Activated CD4-positive, alpha-beta memory T cell treated with anti-CD3 and anti-CD28 coated beads, Interleukin-2, amount 10 ng/mL, durations not matched to agents 7 days and 5 days (primary cell): ENCODE measurements at regions not wholly inside any gene's neighbourhood (a gene's known extent, or its start where the extent isn't known, plus 50 kb on each side); places are given as distances from the start of the nearest gene placed in this dataset.

Experiments
- CTCF ChIA-PET: fragments of 350-600 bp; sonication (Branson Sonifier 250); formaldehyde crosslinking; loops from one replicate; lab custom pipeline; 2021; ENCODE audit warnings: antibody characterized with exemption, inconsistent platforms; lab: Charles Lee
- POLR2A ChIA-PET: fragments of 350-600 bp; sonication (Branson Sonifier 250); formaldehyde crosslinking; loops from one replicate; lab custom pipeline; 2021; ENCODE audit warnings: antibody characterized with exemption; lab: Charles Lee
- DNase-seq: peaks from one replicate; pipeline ENCODE4 v3.0.0-alpha.2; 2020
- H3K27ac Mint-ChIP-seq: one replicate; pipeline ENCODE4 v1.8.0; 2021; ENCODE audit warnings: mild to moderate bottlenecking, mixed read lengths
- H3K27me3 Mint-ChIP-seq: one replicate; pipeline ENCODE4 v1.8.0; 2021; ENCODE audit warnings: mixed read lengths
- H3K36me3 Mint-ChIP-seq: one replicate; pipeline ENCODE4 v1.8.0; 2021; ENCODE audit warnings: low read depth, mixed read lengths
- H3K4me1 Mint-ChIP-seq: one replicate; pipeline ENCODE4 v1.8.0; 2021; ENCODE audit warnings: mixed read lengths
- H3K4me3 Mint-ChIP-seq: one replicate; pipeline ENCODE4 v1.8.0; 2021; ENCODE audit warnings: mild to moderate bottlenecking, mixed read lengths
- H3K9me3 Mint-ChIP-seq: one replicate; pipeline ENCODE4 v1.8.0; 2021; ENCODE audit warnings: mixed read lengths

GRCh38 chr12:111287125-111287900 lies 81.6 kb downstream of the PHETA1 start:
- ChIA-PET CTCF (interaction anchor here (0.6 to 0.8 kb wide), 2 partner anchors 12 to 16 kb away, joined by 3 to 5 read pairs; no protein-coding TSS in a partner anchor), POLR2A (no interaction called here)
- no peak overlapping the region for H3K27ac Mint-ChIP-seq
- H3K27me3 Mint-ChIP-seq = no peaks in the 10 kb centered on the region
- H3K36me3 Mint-ChIP-seq = no peaks in the 10 kb centered on the region
- no peaks in the 10 kb centered on the region for H3K4me1 Mint-ChIP-seq
- DNase-seq = no peak
- no peak overlapping the region for H3K4me3 Mint-ChIP-seq
- H3K9me3 Mint-ChIP-seq = no peaks in the 10 kb centered on the region

GRCh38 chr12:111285200-111285599 lies 83.7 kb downstream of the PHETA1 start:
- Mint-ChIP-seq H3K9me3 (peaks cover 13% of the 10 kb centered on the region), H3K36me3 (no peaks in the 10 kb centered on the region), H3K27ac (no peak overlapping the region), H3K27me3 (no peaks in the 10 kb centered on the region), H3K4me1 (no peaks in the 10 kb centered on the region), H3K4me3 (no peak overlapping the region)
- no peak for DNase-seq
- CTCF ChIA-PET = interaction anchor here (0.9 kb wide), 1 partner anchor 15 kb away, joined by 3 read pairs; no protein-coding TSS in a partner anchor
- POLR2A ChIA-PET = no interaction called here

- Mint-ChIP-seq H3K27ac (no peak overlapping the region), H3K9me3 (peaks cover 13% of the 10 kb centered on the region), H3K4me3 (no peak overlapping the region), H3K36me3 (no peaks in the 10 kb centered on the region), H3K27me3 (no peaks in the 10 kb centered on the region), H3K4me1 (no peaks in the 10 kb centered on the region)
- ChIA-PET CTCF (interaction anchor here (0.9 kb wide), 1 partner anchor 14 kb away, joined by 3 read pairs; no protein-coding TSS in a partner anchor), POLR2A (no interaction called here)
- no peak for DNase-seq
Measured at GRCh38 chr12:111284709-111285108, 84.2 kb downstream of the PHETA1 start.

- Mint-ChIP-seq H3K36me3 (no peaks in the 10 kb centered on the region), H3K27ac (no peak overlapping the region), H3K27me3 (no peaks in the 10 kb centered on the region), H3K4me1 (no peaks in the 10 kb centered on the region), H3K9me3 (peaks cover 13% of the 10 kb centered on the region), H3K4me3 (no peak overlapping the region)
- ChIA-PET POLR2A (no interaction called here), CTCF (no interaction called here)
- no peak for DNase-seq
Measured at GRCh38 chr12:111283966-111284365, 84.9 kb downstream of the PHETA1 start.

- Mint-ChIP-seq H3K27ac (no peak overlapping the region), H3K36me3 (no peaks in the 10 kb centered on the region)
- POLR2A ChIA-PET = no interaction called here
Measured at GRCh38 chr12:111283521-111283920, 85.4 kb downstream of the PHETA1 start.

GRCh38 chr12:111277570-111277969 lies 91.3 kb downstream of the PHETA1 start:
- H3K4me1 Mint-ChIP-seq = peaks cover 3% of the 10 kb centered on the region
- no peak overlapping the region for H3K27ac Mint-ChIP-seq
- H3K9me3 Mint-ChIP-seq = peaks cover 13% of the 10 kb centered on the region
- ChIA-PET CTCF (no interaction called here), POLR2A (no interaction called here)
- DNase-seq = no peak
- no peaks in the 10 kb centered on the region for H3K27me3 Mint-ChIP-seq
- no peaks in the 10 kb centered on the region for H3K36me3 Mint-ChIP-seq
- no peak overlapping the region for H3K4me3 Mint-ChIP-seq

More at GRCh38 chr12:111283521-111283920, 85.4 kb downstream of the PHETA1 start:
- CTCF ChIA-PET = no interaction called here
- Mint-ChIP-seq H3K4me1 (no peaks in the 10 kb centered on the region), H3K27me3 (no peaks in the 10 kb centered on the region), H3K9me3 (peaks cover 13% of the 10 kb centered on the region), H3K4me3 (no peak overlapping the region)
- DNase-seq = no peak

- H3K4me1 Mint-ChIP-seq = peaks cover 8% of the 10 kb centered on the region
- ChIA-PET CTCF (interaction anchor here (0.8 to 1.1 kb wide), 2 partner anchors 9 to 25 kb away, joined by 3 read pairs; no protein-coding TSS in a partner anchor), POLR2A (no interaction called here)
- H3K4me3 Mint-ChIP-seq = no peak overlapping the region
- H3K9me3 Mint-ChIP-seq = peaks cover 7% of the 10 kb centered on the region
- H3K27me3 Mint-ChIP-seq = peaks cover 7% of the 10 kb centered on the region
- DNase-seq = no peak
- no peaks in the 10 kb centered on the region for H3K36me3 Mint-ChIP-seq
- H3K27ac Mint-ChIP-seq = no peak overlapping the region
Measured at GRCh38 chr12:111276146-111276545, 92.7 kb downstream of the PHETA1 start.

- Mint-ChIP-seq H3K36me3 (no peaks in the 10 kb centered on the region), H3K27me3 (peaks cover 13% of the 10 kb centered on the region), H3K4me3 (no peak overlapping the region), H3K9me3 (no peaks in the 10 kb centered on the region), H3K27ac (no peak overlapping the region), H3K4me1 (peaks cover 8% of the 10 kb centered on the region)
- ChIA-PET POLR2A (no interaction called here), CTCF (interaction anchor here (0.6 to 1.1 kb wide), 2 partner anchors 12 to 26 kb away, joined by 3 read pairs; no protein-coding TSS in a partner anchor)
- no peak for DNase-seq
Measured at GRCh38 chr12:111275308-111275707, 93.6 kb downstream of the PHETA1 start.

GRCh38 chr12:111274777-111275176 lies 94.1 kb downstream of the PHETA1 start:
- Mint-ChIP-seq H3K4me1 (peaks cover 8% of the 10 kb centered on the region), H3K27me3 (peaks cover 13% of the 10 kb centered on the region), H3K36me3 (no peaks in the 10 kb centered on the region), H3K27ac (no peak overlapping the region), H3K9me3 (no peaks in the 10 kb centered on the region), H3K4me3 (no peak overlapping the region)
- CTCF ChIA-PET = interaction anchor here (0.6 kb wide), 1 partner anchor 12 kb away, joined by 3 read pairs; no protein-coding TSS in a partner anchor
- POLR2A ChIA-PET = no interaction called here
- DNase-seq = no peak

GRCh38 chr12:111271674-111272418 lies 97.0 kb downstream of the PHETA1 start:
- CTCF ChIA-PET = interaction anchor here (0.6 to 1.8 kb wide), 8 partner anchors 10 to 419 kb away, joined by 3 to 12 read pairs (median 4); no protein-coding TSS in a partner anchor

GRCh38 chr12:111270774-111271173 lies 98.1 kb downstream of the PHETA1 start:
- Mint-ChIP-seq H3K36me3 (no peaks in the 10 kb centered on the region), H3K9me3 (no peaks in the 10 kb centered on the region), H3K4me1 (peaks cover 8% of the 10 kb centered on the region), H3K4me3 (no peak overlapping the region), H3K27me3 (peaks cover 13% of the 10 kb centered on the region), H3K27ac (no peak overlapping the region)
- ChIA-PET CTCF (interaction anchor here (1.1 to 1.8 kb wide), 2 partner anchors 14 to 334 kb away, joined by 3 to 6 read pairs; no protein-coding TSS in a partner anchor), POLR2A (no interaction called here)
- DNase-seq = no peak

More at GRCh38 chr12:111271674-111272418, 97.0 kb downstream of the PHETA1 start:
- no peak for DNase-seq
- Mint-ChIP-seq H3K9me3 (no peaks in the 10 kb centered on the region), H3K27ac (no peak overlapping the region), H3K27me3 (peaks cover 13% of the 10 kb centered on the region), H3K36me3 (no peaks in the 10 kb centered on the region), H3K4me1 (peaks cover 8% of the 10 kb centered on the region), H3K4me3 (no peak overlapping the region)
- POLR2A ChIA-PET = no interaction called here

- H3K36me3 Mint-ChIP-seq = no peaks in the 10 kb centered on the region
- ChIA-PET CTCF (interaction anchor here (1.1 to 1.8 kb wide), 2 partner anchors 15 to 333 kb away, joined by 3 to 6 read pairs; no protein-coding TSS in a partner anchor), POLR2A (no interaction called here)
- peaks cover 13% of the 10 kb centered on the region for H3K27me3 Mint-ChIP-seq
- no peak overlapping the region for H3K4me3 Mint-ChIP-seq
- H3K4me1 Mint-ChIP-seq = peaks cover 8% of the 10 kb centered on the region
- DNase-seq = no peak
- H3K27ac Mint-ChIP-seq = no peak overlapping the region
- no peaks in the 10 kb centered on the region for H3K9me3 Mint-ChIP-seq
Measured at GRCh38 chr12:111270239-111270638, 98.7 kb downstream of the PHETA1 start.

- H3K9me3 Mint-ChIP-seq = no peaks in the 10 kb centered on the region
- peaks cover 8% of the 10 kb centered on the region for H3K4me1 Mint-ChIP-seq
- ChIA-PET CTCF (interaction anchor here (1.1 to 1.8 kb wide), 2 partner anchors 15 to 333 kb away, joined by 3 to 6 read pairs; no protein-coding TSS in a partner anchor), POLR2A (no interaction called here)
- no peak for DNase-seq
- no peak overlapping the region for H3K4me3 Mint-ChIP-seq
- no peak overlapping the region for H3K27ac Mint-ChIP-seq
- no peaks in the 10 kb centered on the region for H3K36me3 Mint-ChIP-seq
- peaks cover 13% of the 10 kb centered on the region for H3K27me3 Mint-ChIP-seq
Measured at GRCh38 chr12:111269718-111270117, 99.2 kb downstream of the PHETA1 start.
